Trophoblast cell (in vitro differentiated cells and primary cell): ENCODE measurements at regions not wholly inside any gene's neighbourhood (a gene's known extent, or its start where the extent isn't known, plus 50 kb on each side); places are given as distances from the start of the nearest gene placed in this dataset.

Source experiments
- DNase-seq, 2 donors: peaks; one replicate each; pipeline ENCODE4 v3.0.0-alpha.2; 2016
- H2AFZ ChIP-seq: 2 replicates; pipeline ENCODE4 v1.6.1; 2013; ENCODE audit warnings: low read length, moderate library complexity, mild to moderate bottlenecking; ENCODE audit not compliant: insufficient read depth, poor library complexity
- H2AK5ac ChIP-seq: 2 replicates; pipeline ENCODE4 v1.6.1; 2013; ENCODE audit warnings: mild to moderate bottlenecking, low read length
- H2BK120ac ChIP-seq: 2 replicates; pipeline ENCODE4 v1.6.1; 2013; ENCODE audit warnings: low read length, mild to moderate bottlenecking, moderate library complexity; ENCODE audit not compliant: insufficient read depth, poor library complexity
- H2BK12ac ChIP-seq: 2 replicates; pipeline ENCODE4 v1.6.1; 2013; ENCODE audit warnings: mild to moderate bottlenecking, low read length, moderate library complexity
- H2BK5ac ChIP-seq: 2 replicates; pipeline ENCODE4 v1.6.1; 2013; ENCODE audit warnings: low read length, low read depth, moderate library complexity, mild to moderate bottlenecking; ENCODE audit not compliant: poor library complexity
- H3K14ac ChIP-seq: 2 replicates; pipeline ENCODE4 v1.6.1; 2013; ENCODE audit warnings: mild to moderate bottlenecking, low read length
- H3K18ac ChIP-seq: 2 replicates; pipeline ENCODE4 v1.6.1; 2013; ENCODE audit warnings: mild to moderate bottlenecking, low read length
- H3K23ac ChIP-seq: 2 replicates; pipeline ENCODE4 v1.6.1; 2013; ENCODE audit warnings: low read length
- H3K27ac ChIP-seq: 2 replicates; pipeline ENCODE4 v1.5.1; 2013; ENCODE audit warnings: low read depth, mild to moderate bottlenecking, inconsistent platforms, low read length, moderate library complexity
- H3K27me3 ChIP-seq: 2 replicates; pipeline ENCODE4 v1.6.1; 2013; ENCODE audit warnings: inconsistent platforms, mild to moderate bottlenecking, low read length, moderate library complexity; ENCODE audit not compliant: insufficient read depth
- H3K36me3 ChIP-seq, 2 experiments: 1 replicate in 1 of 2; 2 replicates in 1 of 2; pipeline ENCODE4 v1.6.1; 2013; ENCODE audit warnings: low read length in 2 of 2, mild to moderate bottlenecking in 2 of 2, moderate library complexity in 1 of 2; ENCODE audit not compliant: insufficient read depth in 2 of 2, control insufficient read depth in 1 of 2
- H3K4ac ChIP-seq: 2 replicates; pipeline ENCODE4 v1.6.1; 2013; ENCODE audit warnings: low read depth, mild to moderate bottlenecking, low read length, moderate library complexity
- H3K4me1 ChIP-seq, 2 experiments: 1 replicate in 1 of 2; 2 replicates in 1 of 2; pipeline ENCODE4 v1.6.1; 2013; ENCODE audit warnings: low read length in 2 of 2, mild to moderate bottlenecking in 2 of 2, moderate library complexity in 1 of 2; ENCODE audit not compliant: insufficient read depth in 2 of 2, control insufficient read depth in 1 of 2
- H3K4me2 ChIP-seq: 2 replicates; pipeline ENCODE4 v1.6.1; 2013; ENCODE audit warnings: inconsistent platforms, mild to moderate bottlenecking, low read length, moderate library complexity
- H3K4me3 ChIP-seq: 2 replicates; pipeline ENCODE4 v1.5.1; 2013; ENCODE audit warnings: mild to moderate bottlenecking, low read depth, low read length, inconsistent platforms
- H3K79me1 ChIP-seq: one replicate; pipeline ENCODE4 v1.6.1; 2013; ENCODE audit warnings: low read length
- H3K79me2 ChIP-seq: 2 replicates; pipeline ENCODE4 v1.6.1; 2013; ENCODE audit warnings: low read length, mild to moderate bottlenecking; ENCODE audit not compliant: control insufficient read depth, insufficient read depth, poor library complexity
- H3K9ac ChIP-seq: 2 replicates; pipeline ENCODE4 v1.6.1; 2013; ENCODE audit warnings: mild to moderate bottlenecking, low read length
- H3K9me3 ChIP-seq: 2 replicates; pipeline ENCODE4 v1.6.1; 2013; ENCODE audit warnings: low read depth, mild to moderate bottlenecking, control low read depth, inconsistent platforms, low read length; ENCODE audit not compliant: insufficient read depth
- H4K12ac ChIP-seq: 2 replicates; pipeline ENCODE4 v1.6.1; 2013; ENCODE audit warnings: low read depth, mild to moderate bottlenecking, low read length, moderate library complexity
- H4K8ac ChIP-seq: 2 replicates; pipeline ENCODE4 v1.6.1; 2013; ENCODE audit warnings: low read depth, mild to moderate bottlenecking, low read length, moderate library complexity
- H4K91ac ChIP-seq: one replicate; pipeline ENCODE4 v1.6.1; 2013; ENCODE audit warnings: low read depth, mild to moderate bottlenecking, low read length, moderate library complexity
- WGBS: extraction: QIAGEN DNeasy Blood & Tissue Kit; methylation state at CpG from one replicate; pipeline ENCODE4 v1.1.7; 2013; ENCODE audit warnings: missing lambda C conversion rate; ENCODE audit not compliant: insufficient read length, insufficient coverage; ENCODE audit errors: extremely low coverage; 5-methylcytosine and 5-hydroxymethylcytosine counted together

DNA sequence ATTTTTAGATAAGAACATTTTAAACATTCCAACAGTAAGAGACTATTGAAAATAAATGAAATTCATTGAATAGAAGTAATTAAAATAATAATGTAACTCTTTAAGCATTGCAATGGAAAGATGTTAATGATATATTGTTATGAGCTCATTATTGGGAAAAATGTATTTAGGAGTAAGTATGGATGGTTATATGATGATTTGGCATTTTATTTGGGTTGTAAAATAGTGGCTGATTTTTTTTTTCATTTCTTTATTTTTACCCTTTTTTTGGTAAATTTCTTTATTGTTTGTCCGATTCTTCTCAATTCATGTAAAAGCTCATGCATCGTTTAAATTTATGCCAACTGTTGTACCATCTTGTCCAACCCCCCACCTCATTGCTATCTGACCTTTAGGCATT is 539.9 kb downstream of the HS3ST4 start:
- no peaks in the 10 kb centered on the region for H3K4me1 ChIP-seq
- no peak overlapping the region for H3K23ac ChIP-seq
- no peaks in the 10 kb centered on the region for H3K79me1 ChIP-seq
- no peak overlapping the region for H4K91ac ChIP-seq
- no peak overlapping the region for H4K12ac ChIP-seq
- H2BK12ac ChIP-seq, result no peak overlapping the region
- H2AK5ac ChIP-seq, result no peak overlapping the region
- no peak overlapping the region for H3K4me2 ChIP-seq
- H2BK5ac ChIP-seq, result no peak overlapping the region
- H3K4me3 ChIP-seq, result no peak overlapping the region
- no peaks in the 10 kb centered on the region for H3K36me3 ChIP-seq
- H3K18ac ChIP-seq, result no peak overlapping the region
- H3K14ac ChIP-seq, result no peak overlapping the region
- WGBS, result no CpG with 5 or more reads among the region's 2 CpGs
- H3K4ac ChIP-seq, result no peak overlapping the region
- H3K9me3 ChIP-seq, result no peaks in the 10 kb centered on the region
- H3K79me2 ChIP-seq, result no peaks in the 10 kb centered on the region
- no peak overlapping the region for H2BK120ac ChIP-seq
- H2AFZ ChIP-seq, result no peak overlapping the region
- no peak overlapping the region for H3K9ac ChIP-seq
- no peaks in the 10 kb centered on the region for H3K27me3 ChIP-seq
- DNase-seq, result no peak
- H4K8ac ChIP-seq, result no peak overlapping the region
- no peak overlapping the region for H3K27ac ChIP-seq

GRCh38 chr16:26240807-26241206 is 549.0 kb downstream of the HS3ST4 start:
- H3K4me3 ChIP-seq, result no peak overlapping the region
- no peak overlapping the region for H2BK12ac ChIP-seq
- no peak overlapping the region for H3K23ac ChIP-seq
- H2AFZ ChIP-seq, result no peak overlapping the region
- H3K27ac ChIP-seq, result no peak overlapping the region
- no peaks in the 10 kb centered on the region for H3K79me1 ChIP-seq
- H2AK5ac ChIP-seq, result no peak overlapping the region
- H2BK120ac ChIP-seq, result no peak overlapping the region
- H3K4me1 ChIP-seq, result no peaks in the 10 kb centered on the region
- H4K8ac ChIP-seq, result no peak overlapping the region
- WGBS, result no CpG with 5 or more reads among the region's 6 CpGs
- no peaks in the 10 kb centered on the region for H3K36me3 ChIP-seq
- H2BK5ac ChIP-seq, result no peak overlapping the region
- no peak overlapping the region for H3K9ac ChIP-seq
- no peak overlapping the region for H3K18ac ChIP-seq
- H3K79me2 ChIP-seq, result no peaks in the 10 kb centered on the region
- no peak overlapping the region for H3K4ac ChIP-seq
- no peaks in the 10 kb centered on the region for H3K27me3 ChIP-seq
- no peak overlapping the region for H4K12ac ChIP-seq
- DNase-seq, result no peak
- H3K4me2 ChIP-seq, result no peak overlapping the region
- H3K14ac ChIP-seq, result no peak overlapping the region
- H4K91ac ChIP-seq, result no peak overlapping the region
- H3K9me3 ChIP-seq, result no peaks in the 10 kb centered on the region

GRCh38 chr16:26247063-26247462 is 555.3 kb downstream of the HS3ST4 start:
- WGBS, result no CpG with 5 or more reads among the region's 1 CpG
- Histone ChIP-seq H2AK5ac (no peak overlapping the region), H3K4me3 (no peak overlapping the region), H3K23ac (no peak overlapping the region), H3K4me1 (no peaks in the 10 kb centered on the region), H3K18ac (no peak overlapping the region), H3K36me3 (no peaks in the 10 kb centered on the region), H4K91ac (no peak overlapping the region), H3K4me2 (no peak overlapping the region), H2BK120ac (no peak overlapping the region), H3K9ac (no peak overlapping the region), H3K27ac (no peak overlapping the region), H3K79me1 (no peaks in the 10 kb centered on the region), H4K8ac (no peak overlapping the region), H4K12ac (no peak overlapping the region), H3K14ac (no peak overlapping the region), H3K9me3 (peaks cover 1% of the 10 kb centered on the region), H2BK5ac (no peak overlapping the region), H2AFZ (no peak overlapping the region), H3K27me3 (no peaks in the 10 kb centered on the region), H3K4ac (no peak overlapping the region), H3K79me2 (no peaks in the 10 kb centered on the region), H2BK12ac (no peak overlapping the region)
- no peak for DNase-seq

DNA sequence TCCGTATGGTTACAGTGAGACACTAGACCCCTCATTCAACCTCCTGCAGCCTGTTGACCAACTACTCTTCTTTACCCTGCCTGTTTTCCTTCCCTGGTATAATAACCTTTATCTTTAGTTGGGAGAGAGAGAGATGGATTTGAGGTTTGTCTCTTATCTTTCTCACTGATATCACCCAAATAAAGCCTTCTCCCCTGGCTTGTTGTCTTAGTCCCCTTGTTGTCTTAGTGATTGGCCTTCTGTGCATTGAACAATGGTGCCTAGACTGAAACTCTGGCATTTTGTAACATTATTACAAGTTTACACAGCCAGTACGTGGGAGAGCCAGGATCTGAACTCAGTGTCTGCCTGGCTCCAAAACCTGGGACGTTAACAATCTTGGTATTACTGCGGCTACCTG is 560.8 kb downstream of the HS3ST4 start:
- no CpG with 5 or more reads among the region's 4 CpGs for WGBS
- Histone ChIP-seq H3K4me3 (no peak overlapping the region), H4K8ac (no peak overlapping the region), H3K14ac (no peak overlapping the region), H3K9ac (no peak overlapping the region), H3K18ac (no peak overlapping the region), H3K79me2 (no peaks in the 10 kb centered on the region), H3K9me3 (peaks cover 6% of the 10 kb centered on the region), H3K79me1 (no peaks in the 10 kb centered on the region), H3K4me2 (no peak overlapping the region), H3K4ac (no peak overlapping the region), H2BK5ac (no peak overlapping the region), H4K12ac (no peak overlapping the region), H3K4me1 (no peaks in the 10 kb centered on the region), H3K27ac (no peak overlapping the region), H3K23ac (no peak overlapping the region), H4K91ac (no peak overlapping the region), H3K36me3 (no peaks in the 10 kb centered on the region), H2AFZ (no peak overlapping the region), H2AK5ac (no peak overlapping the region), H2BK120ac (no peak overlapping the region), H2BK12ac (no peak overlapping the region), H3K27me3 (no peaks in the 10 kb centered on the region)
- no peak for DNase-seq
